H1 (cell line): ENCODE measurements at regions not wholly inside any gene's neighbourhood (a gene's known extent, or its start where the extent isn't known, plus 50 kb on each side); places are given as distances from the start of the nearest gene placed in this dataset.

ENCODE experiments used
- CTCF ChIA-PET: fragments of 300-600 bp; sonication (Branson Sonifier 250); formaldehyde crosslinking; loops from one replicate; lab custom pipeline; 2021; ENCODE audit not compliant: partially characterized antibody; lab: Charles Lee
- POLR2A ChIA-PET: fragments of 300-600 bp; sonication (Branson Sonifier 250); formaldehyde crosslinking; loops from one replicate; lab custom pipeline; 2021; ENCODE audit warnings: inconsistent platforms; ENCODE audit not compliant: partially characterized antibody; lab: Charles Lee
- DNase-seq, 2 experiments: peaks; one replicate each; pipeline versions ENCODE4 v3.0.0 to v3.0.0-alpha.2; 2010 to 2022; ENCODE audit warnings: low spot score in 2 of 2, low read depth in 1 of 2, mixed read lengths in 1 of 2
- FAIRE-seq: peaks from 2 replicates; lab custom pipeline; 2011; peaks lifted over from hg19 to GRCh38; lab: Jason Lieb, UNC
- H2AFZ ChIP-seq: 2 replicates; pipeline ENCODE4 v1.8.1; 2012; ENCODE audit warnings: low read length, inconsistent platforms
- H2AK5ac ChIP-seq: 2 replicates; pipeline ENCODE4 v1.6.1; 2013; ENCODE audit warnings: low read depth, low read length
- H2BK120ac ChIP-seq: replicated peaks from 2 replicates; pipeline ENCODE3; 2013; ENCODE audit warnings: low read depth, low read length, inconsistent platforms
- H2BK12ac ChIP-seq: 2 replicates; pipeline ENCODE4 v1.6.1; 2013; ENCODE audit warnings: low read depth, low read length
- H2BK15ac ChIP-seq: 2 replicates; pipeline ENCODE4 v1.6.1; 2013; ENCODE audit warnings: low read length
- H2BK20ac ChIP-seq: 2 replicates; pipeline ENCODE4 v1.6.1; 2013; ENCODE audit warnings: low read length
- H2BK5ac ChIP-seq: 2 replicates; pipeline ENCODE4 v1.6.1; 2013; ENCODE audit warnings: low read depth, low read length
- H3K14ac ChIP-seq: 2 replicates; pipeline ENCODE4 v1.6.1; 2013; ENCODE audit warnings: inconsistent platforms; ENCODE audit not compliant: insufficient read length
- H3K18ac ChIP-seq: 2 replicates; pipeline ENCODE4 v1.6.1; 2013; ENCODE audit warnings: low read length; ENCODE audit errors: extremely low read depth
- H3K23ac ChIP-seq: 2 replicates; pipeline ENCODE4 v1.6.1; 2013; ENCODE audit warnings: inconsistent platforms; ENCODE audit not compliant: insufficient read length
- H3K23me2 ChIP-seq: 2 replicates; pipeline ENCODE4 v1.6.1; 2013; ENCODE audit warnings: low read depth, low read length
- H3K27ac ChIP-seq: 2 replicates; pipeline ENCODE4 v1.6.1; 2011; ENCODE audit warnings: low read depth, low read length, inconsistent platforms
- H3K27me3 ChIP-seq, 4 experiments: replicated peaks in 1 of 4; 1 replicate in 1 of 4; 2 replicates in 3 of 4; pipeline versions ENCODE4 v1.6.1 to v1.8.1; 2011 to 2013; ENCODE audit warnings: low read length in 3 of 4, mild to moderate bottlenecking in 3 of 4, inconsistent platforms in 2 of 4, mixed read lengths in 2 of 4, moderate library complexity in 1 of 4; ENCODE audit not compliant: control insufficient read depth in 3 of 4, insufficient read depth in 3 of 4; ENCODE audit errors: extremely low read depth in 1 of 4
- H3K36me3 ChIP-seq, 4 experiments: 2 replicates each; pipeline versions ENCODE4 v1.6.1 to v1.8.1; 2011 to 2013; ENCODE audit warnings: mild to moderate bottlenecking in 4 of 4, low read length in 3 of 4, moderate library complexity in 2 of 4, control low read depth in 1 of 4, inconsistent platforms in 1 of 4; ENCODE audit not compliant: insufficient read depth in 4 of 4, control insufficient read depth in 2 of 4
- H3K4ac ChIP-seq: replicated peaks from 2 replicates; pipeline ENCODE3; 2013; ENCODE audit warnings: low read length, low read depth, mixed read lengths, inconsistent platforms; ENCODE audit not compliant: insufficient read length
- H3K4me1 ChIP-seq, 4 experiments: replicated peaks in 1 of 4; 1 replicate in 1 of 4; 2 replicates in 3 of 4; pipeline versions ENCODE4 v1.6.1 to v1.8.1; 2011 to 2013; ENCODE audit warnings: low read length in 3 of 4, inconsistent platforms in 2 of 4, mixed read lengths in 1 of 4; ENCODE audit not compliant: insufficient read depth in 4 of 4, control insufficient read depth in 3 of 4
- H3K4me2 ChIP-seq, 2 experiments: 2 replicates each; pipeline versions ENCODE4 v1.6.1 to v1.8.1; 2011 to 2013; ENCODE audit warnings: low read depth in 2 of 2, low read length in 2 of 2, control low read depth in 1 of 2, inconsistent platforms in 1 of 2, mild to moderate bottlenecking in 1 of 2; ENCODE audit not compliant: insufficient read depth in 1 of 2
- H3K4me3 ChIP-seq, 4 experiments: fragments of 200-600, 300-600 bp in 1 of 4; sonication (generic), shearing (Covaris generic), sonication (Bioruptor Twin) in 1 of 4; 2 replicates each; pipeline versions ENCODE4 v1.5.1 to v1.8.1; 2011 to 2016; ENCODE audit warnings: low read length in 4 of 4, low read depth in 3 of 4, control low read depth in 2 of 4, inconsistent platforms in 2 of 4, mild to moderate bottlenecking in 2 of 4, mixed read lengths in 1 of 4, moderate library complexity in 1 of 4; ENCODE audit not compliant: insufficient read depth in 2 of 4; ENCODE audit errors: extremely low read depth in 1 of 4
- H3K56ac ChIP-seq: replicated peaks from 2 replicates; pipeline ENCODE3; 2013; ENCODE audit warnings: low read depth, mild to moderate bottlenecking, mixed read lengths, low read length, inconsistent platforms; ENCODE audit not compliant: insufficient read length
- H3K79me1 ChIP-seq: 2 replicates; pipeline ENCODE4 v1.6.1; 2013; ENCODE audit warnings: low read depth, low read length, control low read depth
- H3K79me2 ChIP-seq, 2 experiments: 2 replicates each; pipeline versions ENCODE4 v1.6.1 to v1.8.1; 2012 to 2013; ENCODE audit warnings: low read length in 2 of 2, mild to moderate bottlenecking in 2 of 2, inconsistent platforms in 1 of 2; ENCODE audit not compliant: insufficient read depth in 2 of 2, control insufficient read depth in 1 of 2
- H3K9ac ChIP-seq, 4 experiments: replicated peaks in 1 of 4; 1 replicate in 1 of 4; 2 replicates in 3 of 4; pipeline versions ENCODE4 v1.6.1 to v1.8.1; 2011 to 2013; ENCODE audit warnings: low read depth in 3 of 4, low read length in 3 of 4, control low read depth in 2 of 4, mild to moderate bottlenecking in 2 of 4, moderate library complexity in 2 of 4, inconsistent platforms in 1 of 4; ENCODE audit errors: extremely low read depth in 1 of 4
- H3K9me3 ChIP-seq, 2 experiments: 2 replicates each; pipeline versions ENCODE4 v1.6.1 to v1.8.1; 2012 to 2013; ENCODE audit warnings: mild to moderate bottlenecking in 2 of 2, moderate library complexity in 2 of 2, control low read depth in 1 of 2, inconsistent platforms in 1 of 2, low read depth in 1 of 2, low read length in 1 of 2, mixed read lengths in 1 of 2; ENCODE audit not compliant: insufficient read depth in 2 of 2
- H4K20me1 ChIP-seq, 2 experiments: replicated peaks in 1 of 2; 2 replicates each; pipeline versions ENCODE3 to v1.8.1; 2011 to 2013; ENCODE audit warnings: inconsistent platforms in 2 of 2, low read length in 2 of 2, mild to moderate bottlenecking in 1 of 2; ENCODE audit not compliant: insufficient read depth in 2 of 2, control insufficient read depth in 1 of 2
- H4K5ac ChIP-seq: 2 replicates; pipeline ENCODE4 v1.6.1; 2013; ENCODE audit warnings: low read length, low read depth, mixed read lengths, inconsistent platforms; ENCODE audit not compliant: insufficient read length
- H4K8ac ChIP-seq: 2 replicates; pipeline ENCODE4 v1.8.0; 2013; ENCODE audit warnings: mild to moderate bottlenecking, moderate library complexity, low read length, inconsistent platforms; ENCODE audit not compliant: insufficient read depth; ENCODE audit errors: extremely low read depth
- H4K91ac ChIP-seq: replicated peaks from 2 replicates; pipeline ENCODE3; 2013; ENCODE audit warnings: low read length, mixed read lengths, inconsistent platforms; ENCODE audit not compliant: insufficient read length
- ASH2L ChIP-seq: fragments of 200-600, 300-600 bp; sonication (generic); IDR thresholded peaks from one replicate; pipeline ENCODE4 v1.7.1; 2017; ENCODE audit warnings: low read length
- CHD2 ChIP-seq: IDR thresholded peaks from 2 replicates; pipeline ENCODE4 v1.6.1; 2012; ENCODE audit warnings: low read length, improper control_type of control experiment
- CREB1 ChIP-seq: IDR thresholded peaks from 2 replicates; pipeline ENCODE4 v1.6.1; 2012; ENCODE audit warnings: inconsistent platforms
- CTCF ChIP-seq, 3 experiments: IDR thresholded peaks; 1 replicate in 2 of 3; 2 replicates in 1 of 3; pipeline versions ENCODE4 v1.5.1 to v1.6.1; 2011; ENCODE audit warnings: low read length in 3 of 3, mild to moderate bottlenecking in 3 of 3, inconsistent platforms in 2 of 3, low read depth in 1 of 3, moderate library complexity in 1 of 3; ENCODE audit not compliant: insufficient read depth in 1 of 3; ENCODE audit errors: control extremely low read depth in 1 of 3
- GTF2F1 ChIP-seq: IDR thresholded peaks from 2 replicates; pipeline ENCODE4 v1.6.1; 2012; ENCODE audit warnings: low read depth, low read length, improper control_type of control experiment, borderline replicate concordance
- JUN ChIP-seq: IDR thresholded peaks from 2 replicates; pipeline ENCODE4 v1.6.1; 2011; ENCODE audit warnings: low read depth, mild to moderate bottlenecking, improper control_type of control experiment, low read length
- MAFK ChIP-seq: IDR thresholded peaks from 2 replicates; pipeline ENCODE4 v1.6.1; 2012; ENCODE audit warnings: low read depth, mild to moderate bottlenecking, improper control_type of control experiment, low read length
- RAD21 ChIP-seq, 2 experiments: IDR thresholded peaks in 1 of 2; conservative IDR thresholded peaks in 1 of 2; 2 replicates each; pipeline ENCODE4 v1.6.1; 2011; ENCODE audit warnings: low read depth in 2 of 2, low read length in 2 of 2, improper control_type of control experiment in 1 of 2, inconsistent platforms in 1 of 2, mild to moderate bottlenecking in 1 of 2, moderate library complexity in 1 of 2
- SP2 ChIP-seq: IDR thresholded peaks from 2 replicates; pipeline ENCODE4 v1.6.1; 2012; ENCODE audit warnings: mild to moderate bottlenecking, low read length, inconsistent platforms
- SUZ12 ChIP-seq: fragments of 200-600 bp; sonication (generic); IDR thresholded peaks from 2 replicates; pipeline ENCODE4 v1.6.1; 2012; ENCODE audit warnings: mild to moderate bottlenecking, inconsistent platforms, low read length, moderate library complexity, mixed read lengths
- TAF1 ChIP-seq: IDR thresholded peaks from 2 replicates; pipeline ENCODE4 v1.6.1; 2011; ENCODE audit warnings: mild to moderate bottlenecking, low read depth, low read length
- ZNF274 ChIP-seq: IDR thresholded peaks from 2 replicates; pipeline ENCODE4 v1.7.0; 2012; ENCODE audit warnings: low read length, borderline replicate concordance; ENCODE audit errors: extremely low read depth
- WGBS, 2 experiments: shearing (Covaris generic) in 1 of 2; methylation state at CpG; one replicate each; pipeline versions ENCODE4 v1.1.6 to v1.1.7; 2013 to 2015; ENCODE audit warnings: low lambda C conversion rate in 2 of 2, mixed read lengths in 2 of 2, inconsistent platforms in 1 of 2, low coverage in 1 of 2, missing lambda C conversion rate in 1 of 2; ENCODE audit not compliant: insufficient replicate concordance in 2 of 2, insufficient coverage in 1 of 2, insufficient read length in 1 of 2; ENCODE audit errors: extremely low coverage in 1 of 2, missing lambda C conversion rate in 1 of 2; 5-methylcytosine and 5-hydroxymethylcytosine counted together

- peaks cover 0 to 3% (median 0%) of the 10 kb centered on the region in 4 experiments; a peak in 1 of 7 replicates for H3K4me1 ChIP-seq
- WGBS, 2 experiments: 89% methylated on average over 1 of the region's 1 CpG; no CpG with 5 or more reads in 1 of the 2 experiments
- H3K36me3 ChIP-seq: no peaks in the 10 kb centered on the region
- no peak overlapping the region for H4K8ac ChIP-seq
- no peak for DNase-seq
- H2AFZ ChIP-seq: no peak overlapping the region
- H3K14ac ChIP-seq: no peak overlapping the region
- no peak overlapping the region for H3K4me2 ChIP-seq
- no peaks in the 10 kb centered on the region for H3K79me2 ChIP-seq
- no peaks in the 10 kb centered on the region for H3K23me2 ChIP-seq
- no peak overlapping the region for H2AK5ac ChIP-seq
- H3K18ac ChIP-seq: no peak overlapping the region
- no peak overlapping the region for H2BK20ac ChIP-seq
- H4K5ac ChIP-seq: no peak overlapping the region
- H2BK12ac ChIP-seq: no peak overlapping the region
- no peak overlapping the region for H3K56ac ChIP-seq
- CTCF ChIA-PET: interaction anchor here (0.8 kb wide), 1 partner anchor 71 kb away, joined by 3 read pairs; no protein-coding TSS in a partner anchor
- H3K9ac ChIP-seq: no peak overlapping the region
- POLR2A ChIA-PET: no interaction called here
- no peaks in the 10 kb centered on the region for H3K79me1 ChIP-seq
- H3K27ac ChIP-seq: no peak overlapping the region
- H2BK120ac ChIP-seq: no peak overlapping the region
- no peak overlapping the region for H2BK5ac ChIP-seq
- no peak overlapping the region for H3K23ac ChIP-seq
- H4K20me1 ChIP-seq: no peaks in the 10 kb centered on the region
- no peaks in the 10 kb centered on the region for H3K27me3 ChIP-seq
- H2BK15ac ChIP-seq: no peak overlapping the region
- no peaks in the 10 kb centered on the region for H3K9me3 ChIP-seq
- TF ChIP-seq ASH2L (no peak), SP2 (no peak), RAD21 (IDR thresholded peaks at IDR 0.05 in 1 of 2, conservative IDR thresholded peaks at IDR 0.05 in 1 of 2; ENCODE audit: low read depth in 2 of 2, low read length in 2 of 2) (no peak), GTF2F1 (no peak), SUZ12 (no peak), CHD2 (no peak), JUN (no peak), CTCF (IDR thresholded peaks at IDR 0.05; ENCODE audit: control extremely low read depth in 1 of 3, insufficient read depth in 1 of 3, low read depth in 1 of 3, low read length in 3 of 3) (no peak), TAF1 (no peak), ZNF274 (no peak), MAFK (no peak), CREB1 (no peak)
- FAIRE-seq: no peak
- H4K91ac ChIP-seq: no peak overlapping the region
- H3K4ac ChIP-seq: no peak overlapping the region
- no peak overlapping the region for H3K4me3 ChIP-seq
Observed at GRCh38 chr11:90531001-90531400, 308.2 kb upstream of the CHORDC1 start.
